BLaER1 (cell line): ENCODE measurements at regions not wholly inside any gene's neighbourhood (a gene's known extent, or its start where the extent isn't known, plus 50 kb on each side); places are given as distances from the start of the nearest gene placed in this dataset.

Experiments used
- H3K27ac ChIP-seq: shearing (Covaris generic); formaldehyde crosslinking; 2 replicates; pipeline ENCODE4 v1.8.1; 2022
- H3K27me3 ChIP-seq: shearing (Covaris generic); formaldehyde crosslinking; 2 replicates; pipeline ENCODE4 v1.8.1; 2022
- H3K36me3 ChIP-seq: shearing (Covaris generic); formaldehyde crosslinking; 2 replicates; pipeline ENCODE4 v1.8.1; 2022
- H3K4me1 ChIP-seq: shearing (Covaris generic); formaldehyde crosslinking; 2 replicates; pipeline ENCODE4 v1.8.1; 2022
- H3K4me2 ChIP-seq: shearing (Covaris generic); formaldehyde crosslinking; 2 replicates; pipeline ENCODE4 v1.8.1; 2022
- H3K4me3 ChIP-seq: shearing (Covaris generic); formaldehyde crosslinking; 2 replicates; pipeline ENCODE4 v1.8.1; 2022
- H3K9ac ChIP-seq: shearing (Covaris generic); formaldehyde crosslinking; 2 replicates; pipeline ENCODE4 v1.8.1; 2022
- H3K9me3 ChIP-seq: shearing (Covaris generic); formaldehyde crosslinking; 2 replicates; pipeline ENCODE4 v1.8.1; 2022
- H4K20me1 ChIP-seq: shearing (Covaris generic); formaldehyde crosslinking; 2 replicates; pipeline ENCODE4 v1.8.1; 2022
- Cebpa-rat ChIP-seq: shearing (Covaris generic); IDR thresholded peaks from 2 replicates; pipeline ENCODE4 v1.8.1; 2022

DNA sequence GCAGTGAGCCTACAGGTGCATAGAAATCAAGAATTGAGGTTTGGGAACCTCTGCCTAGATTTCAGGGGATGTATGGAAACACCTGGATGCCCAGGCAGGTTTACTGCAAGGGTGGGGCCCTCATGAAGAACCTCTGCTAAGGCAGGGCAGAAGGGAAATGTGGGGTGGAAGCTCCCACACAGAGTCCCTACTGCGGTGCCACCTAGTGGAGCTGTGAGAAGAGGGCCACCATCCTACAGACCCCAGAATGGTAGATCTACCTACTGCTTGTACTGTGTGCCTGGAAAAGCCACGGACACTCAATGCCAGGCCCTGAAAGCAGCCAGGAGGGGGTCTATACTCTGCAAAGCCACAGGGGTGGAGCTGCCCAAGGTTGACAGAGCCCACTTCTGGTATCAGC is 533.5 kb downstream of the GPAM start:
- Histone ChIP-seq H3K36me3 (no peaks in the 10 kb centered on the region), H3K9me3 (peaks cover 22% of the 10 kb centered on the region), H4K20me1 (no peaks in the 10 kb centered on the region), H3K27ac (no peak overlapping the region), H3K4me1 (no peaks in the 10 kb centered on the region), H3K9ac (no peak overlapping the region), H3K27me3 (no peaks in the 10 kb centered on the region), H3K4me2 (no peak overlapping the region), H3K4me3 (no peak overlapping the region)
- no peak for TF ChIP-seq Cebpa-rat

DNA sequence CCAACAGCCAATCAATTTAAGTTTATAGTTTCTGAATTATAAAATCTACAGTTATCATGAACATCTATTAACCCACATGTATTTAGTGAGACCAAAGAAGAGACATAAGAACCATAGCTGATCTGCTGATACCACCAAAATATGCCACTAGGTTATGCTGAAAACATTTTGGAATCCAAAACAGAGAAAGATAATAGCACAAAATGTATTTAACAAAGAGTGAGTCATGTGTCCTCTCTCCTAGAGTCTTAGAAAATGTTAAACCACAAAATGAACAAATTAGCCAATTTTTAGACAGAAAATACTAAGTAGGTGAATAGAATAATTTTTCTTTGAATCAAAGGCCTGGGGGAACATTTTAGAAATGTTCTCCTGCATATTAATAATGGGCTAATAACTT is 527.5 kb downstream of the GPAM start:
- Histone ChIP-seq H3K9me3 (no peaks in the 10 kb centered on the region), H3K4me2 (no peak overlapping the region), H3K4me3 (no peak overlapping the region), H3K27ac (no peak overlapping the region), H3K9ac (no peak overlapping the region), H3K4me1 (peaks cover 3% of the 10 kb centered on the region; the same call in 1 of the 2 replicates), H3K36me3 (no peaks in the 10 kb centered on the region), H3K27me3 (no peaks in the 10 kb centered on the region), H4K20me1 (no peaks in the 10 kb centered on the region)
- no peak for TF ChIP-seq Cebpa-rat

GRCh38 chr10:111677759-111678158 is 505.8 kb downstream of the GPAM start:
- H3K4me1 ChIP-seq: no peaks in the 10 kb centered on the region
- no peaks in the 10 kb centered on the region for H4K20me1 ChIP-seq
- no peaks in the 10 kb centered on the region for H3K27me3 ChIP-seq
- H3K4me3 ChIP-seq: no peak overlapping the region
- no peak for TF ChIP-seq Cebpa-rat
- no peak overlapping the region for H3K9ac ChIP-seq
- no peak overlapping the region for H3K4me2 ChIP-seq
- no peaks in the 10 kb centered on the region for H3K36me3 ChIP-seq
- no peaks in the 10 kb centered on the region for H3K9me3 ChIP-seq
- H3K27ac ChIP-seq: no peak overlapping the region

DNA sequence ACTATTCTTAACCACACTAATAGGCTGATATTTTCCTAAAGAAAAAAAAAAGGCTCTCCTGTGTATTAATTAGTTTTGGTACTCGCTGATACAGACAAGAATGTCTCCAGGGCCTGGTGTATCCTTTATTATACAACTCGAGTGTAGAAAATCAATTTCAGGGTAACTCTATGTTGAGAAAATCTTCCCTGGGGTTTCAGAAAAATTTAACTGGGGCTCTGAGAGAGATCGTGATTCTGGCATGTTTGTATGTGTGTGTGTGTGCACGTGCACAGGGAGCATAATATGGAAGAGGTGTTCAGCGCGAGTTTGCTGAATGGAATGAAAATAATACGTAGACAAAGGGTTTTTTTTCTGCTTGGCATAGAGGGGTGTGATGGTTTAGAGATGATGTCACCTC is 496.8 kb downstream of the GPAM start:
- H3K9ac ChIP-seq: no peak overlapping the region
- H3K4me2 ChIP-seq: no peak overlapping the region
- H3K36me3 ChIP-seq: no peaks in the 10 kb centered on the region
- no peaks in the 10 kb centered on the region for H3K27me3 ChIP-seq
- no peak for TF ChIP-seq Cebpa-rat
- H3K27ac ChIP-seq: no peak overlapping the region
- no peak overlapping the region for H3K4me3 ChIP-seq
- no peaks in the 10 kb centered on the region for H4K20me1 ChIP-seq
- H3K9me3 ChIP-seq: no peaks in the 10 kb centered on the region
- no peaks in the 10 kb centered on the region for H3K4me1 ChIP-seq

DNA sequence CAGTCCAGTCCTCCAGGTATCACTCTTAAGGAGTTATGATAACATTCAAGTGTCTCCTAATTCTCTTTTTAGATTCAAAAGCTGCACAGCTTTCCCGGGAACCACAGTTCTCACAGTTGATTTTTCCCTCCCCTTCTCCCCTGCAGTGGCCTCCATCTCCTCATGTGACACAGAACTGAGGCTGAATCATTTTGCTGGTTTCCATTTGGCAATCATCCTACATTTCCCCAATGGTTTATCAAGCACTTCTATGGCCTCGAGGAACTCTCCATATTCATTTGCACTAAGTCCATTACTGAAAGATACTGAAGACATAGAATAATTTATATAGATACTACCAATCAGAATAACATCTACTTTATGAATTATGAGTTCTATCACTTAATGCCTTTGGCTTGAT is 484.9 kb downstream of the GPAM start:
- H3K4me1 ChIP-seq: no peaks in the 10 kb centered on the region
- H3K4me2 ChIP-seq: no peak overlapping the region
- H3K27ac ChIP-seq: no peak overlapping the region
- H3K9ac ChIP-seq: no peak overlapping the region
- H3K27me3 ChIP-seq: no peaks in the 10 kb centered on the region
- no peak overlapping the region for H3K4me3 ChIP-seq
- no peaks in the 10 kb centered on the region for H3K36me3 ChIP-seq
- TF ChIP-seq Cebpa-rat: no peak
- no peaks in the 10 kb centered on the region for H3K9me3 ChIP-seq
- H4K20me1 ChIP-seq: no peaks in the 10 kb centered on the region

DNA sequence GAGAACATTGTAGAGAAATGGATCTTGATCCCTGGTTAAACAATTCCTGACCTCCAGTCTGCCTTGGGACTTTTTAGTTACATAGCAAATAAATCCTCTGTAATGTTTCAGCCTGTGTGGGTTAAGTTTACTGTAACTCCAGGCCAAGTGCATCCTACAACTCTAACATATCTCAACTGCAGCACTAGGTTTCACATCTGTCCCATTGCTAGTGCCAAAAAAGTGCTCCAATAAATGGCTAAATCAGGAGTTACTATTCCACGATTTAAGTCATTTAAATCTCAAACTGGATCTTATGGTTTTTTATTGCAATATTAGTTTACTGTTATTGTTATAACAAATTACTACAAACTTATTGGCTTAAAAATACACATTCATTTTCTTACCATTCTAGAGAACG is 479.6 kb downstream of the GPAM start:
- Histone ChIP-seq H3K4me3 (no peak overlapping the region), H3K27me3 (no peaks in the 10 kb centered on the region), H3K4me1 (no peaks in the 10 kb centered on the region), H3K27ac (no peak overlapping the region), H3K9ac (no peak overlapping the region), H3K4me2 (no peak overlapping the region), H4K20me1 (no peaks in the 10 kb centered on the region), H3K9me3 (no peaks in the 10 kb centered on the region), H3K36me3 (no peaks in the 10 kb centered on the region)
- no peak for TF ChIP-seq Cebpa-rat

GRCh38 chr10:111705021-111705420 is 478.5 kb downstream of the GPAM start:
- H3K4me3 ChIP-seq: no peak overlapping the region
- no peaks in the 10 kb centered on the region for H4K20me1 ChIP-seq
- no peak overlapping the region for H3K27ac ChIP-seq
- no peaks in the 10 kb centered on the region for H3K4me1 ChIP-seq
- no peaks in the 10 kb centered on the region for H3K36me3 ChIP-seq
- H3K9me3 ChIP-seq: no peaks in the 10 kb centered on the region
- TF ChIP-seq Cebpa-rat: no peak
- H3K27me3 ChIP-seq: no peaks in the 10 kb centered on the region
- H3K9ac ChIP-seq: no peak overlapping the region
- H3K4me2 ChIP-seq: no peak overlapping the region

GRCh38 chr10:111706331-111706730 is 477.2 kb downstream of the GPAM start:
- H3K4me3 ChIP-seq: no peak overlapping the region
- no peaks in the 10 kb centered on the region for H4K20me1 ChIP-seq
- no peak for TF ChIP-seq Cebpa-rat
- no peaks in the 10 kb centered on the region for H3K9me3 ChIP-seq
- no peak overlapping the region for H3K4me2 ChIP-seq
- H3K4me1 ChIP-seq: no peaks in the 10 kb centered on the region
- no peaks in the 10 kb centered on the region for H3K27me3 ChIP-seq
- H3K9ac ChIP-seq: no peak overlapping the region
- no peaks in the 10 kb centered on the region for H3K36me3 ChIP-seq
- no peak overlapping the region for H3K27ac ChIP-seq

DNA sequence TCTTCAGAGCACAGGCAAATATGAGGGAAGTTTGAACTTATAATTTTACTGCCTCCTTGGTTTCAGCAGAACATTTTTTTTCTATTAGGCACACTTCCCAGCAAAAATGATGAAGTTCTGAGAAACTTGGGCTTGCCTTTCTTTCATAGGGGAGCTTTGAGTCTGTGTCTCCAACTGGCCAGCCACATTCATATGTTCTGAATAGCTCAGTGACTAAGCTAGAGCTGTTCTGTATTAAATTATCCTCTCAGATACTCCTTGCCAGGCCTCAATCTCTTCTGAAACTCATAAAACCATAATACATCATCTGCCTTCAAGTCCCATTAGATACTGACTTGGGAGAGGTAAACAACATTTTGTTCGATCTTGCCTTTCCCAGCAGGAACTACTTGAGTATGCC is 476.5 kb downstream of the GPAM start:
- H3K4me1 ChIP-seq: no peaks in the 10 kb centered on the region

GRCh38 chr10:111709603-111710002 is 474.0 kb downstream of the GPAM start:
- Histone ChIP-seq H3K27ac (no peak overlapping the region), H3K4me3 (no peak overlapping the region), H3K4me2 (no peak overlapping the region), H4K20me1 (no peaks in the 10 kb centered on the region), H3K4me1 (no peaks in the 10 kb centered on the region), H3K9ac (no peak overlapping the region), H3K27me3 (no peaks in the 10 kb centered on the region), H3K36me3 (no peaks in the 10 kb centered on the region), H3K9me3 (peaks cover 22% of the 10 kb centered on the region)
- no peak for TF ChIP-seq Cebpa-rat

More for the DNA sequence above, 476.5 kb downstream of the GPAM start:
- H4K20me1 ChIP-seq: no peaks in the 10 kb centered on the region
- H3K27ac ChIP-seq: no peak overlapping the region
- no peak overlapping the region for H3K4me2 ChIP-seq
- no peak overlapping the region for H3K9ac ChIP-seq
- no peaks in the 10 kb centered on the region for H3K36me3 ChIP-seq
- H3K27me3 ChIP-seq: no peaks in the 10 kb centered on the region
- no peak for TF ChIP-seq Cebpa-rat
- H3K4me3 ChIP-seq: no peak overlapping the region
- no peaks in the 10 kb centered on the region for H3K9me3 ChIP-seq

DNA sequence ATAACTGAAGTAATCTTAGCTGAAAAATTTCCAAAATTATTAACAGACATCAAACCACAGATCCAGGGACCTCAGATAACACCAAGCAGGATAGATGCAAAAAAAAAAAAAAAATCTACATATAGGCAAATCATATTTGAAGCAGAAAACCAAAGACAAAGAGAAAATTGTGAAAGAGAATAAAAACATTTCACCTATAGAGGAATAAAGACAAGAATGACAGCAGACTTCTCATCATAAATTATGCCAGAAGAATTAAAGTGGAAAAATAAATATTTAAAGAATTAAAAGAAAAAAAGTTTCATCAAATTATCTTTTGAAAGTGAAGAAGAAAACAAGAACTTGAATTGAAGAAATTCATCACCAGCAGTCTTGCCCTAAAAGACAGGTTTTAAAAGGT is 467.5 kb downstream of the GPAM start:
- no peaks in the 10 kb centered on the region for H3K36me3 ChIP-seq
- peaks cover 51% of the 10 kb centered on the region for H3K9me3 ChIP-seq
- no peaks in the 10 kb centered on the region for H3K27me3 ChIP-seq
- no peak overlapping the region for H3K27ac ChIP-seq
- H3K4me3 ChIP-seq: no peak overlapping the region
- no peaks in the 10 kb centered on the region for H4K20me1 ChIP-seq
- TF ChIP-seq Cebpa-rat: no peak
- H3K4me1 ChIP-seq: no peaks in the 10 kb centered on the region
- no peak overlapping the region for H3K4me2 ChIP-seq
- no peak overlapping the region for H3K9ac ChIP-seq
